AG20443 (cell line): ENCODE measurements at regions not wholly inside any gene's neighbourhood (a gene's known extent, or its start where the extent isn't known, plus 50 kb on each side); places are given as distances from the start of the nearest gene placed in this dataset.

Experiments used
- DNase-seq: peaks from one replicate; pipeline ENCODE4 v3.0.0; 2012; ENCODE audit warnings: low spot score, mixed read lengths

- no peak for DNase-seq
Observed at GRCh38 chr4:33334416-33334815, 2614.2 kb downstream of the PCDH7 start.

- no peak for DNase-seq
Observed at GRCh38 chr4:33339762-33340161, 2619.6 kb downstream of the PCDH7 start.

GRCh38 chr4:33340168-33340567, 2620.0 kb downstream of the PCDH7 start:
- no peak for DNase-seq

GRCh38 chr4:33349376-33349775, 2629.2 kb downstream of the PCDH7 start:
- DNase-seq: no peak

- no peak for DNase-seq
Observed at GRCh38 chr4:33357121-33357520, 2637.0 kb downstream of the PCDH7 start.

GRCh38 chr4:33369446-33369845, 2649.3 kb downstream of the PCDH7 start:
- DNase-seq: no peak

- no peak for DNase-seq
Observed at GRCh38 chr4:33381816-33382215, 2661.6 kb downstream of the PCDH7 start.

- DNase-seq: no peak
Observed at GRCh38 chr4:33386764-33387163, 2666.6 kb downstream of the PCDH7 start.

- no peak for DNase-seq
Observed at GRCh38 chr4:33390976-33391375, 2670.8 kb downstream of the PCDH7 start.

- no peak for DNase-seq
Observed at GRCh38 chr4:33395731-33396485, 2675.7 kb downstream of the PCDH7 start.

GRCh38 chr4:33400504-33400903, 2680.3 kb downstream of the PCDH7 start:
- DNase-seq: no peak

- no peak for DNase-seq
Observed at GRCh38 chr4:33407496-33407895, 2687.3 kb downstream of the PCDH7 start.

- DNase-seq: no peak
Observed at GRCh38 chr4:33411182-33411581, 2691.0 kb downstream of the PCDH7 start.

- DNase-seq: no peak
Observed at GRCh38 chr4:33421887-33422286, 2701.7 kb downstream of the PCDH7 start.

GRCh38 chr4:33422656-33423055, 2702.5 kb downstream of the PCDH7 start:
- DNase-seq: no peak

- DNase-seq: no peak
Observed at GRCh38 chr4:33425936-33426335, 2705.8 kb downstream of the PCDH7 start.

GRCh38 chr4:33427676-33428075, 2707.5 kb downstream of the PCDH7 start:
- DNase-seq: no peak

GRCh38 chr4:33429971-33430370, 2709.8 kb downstream of the PCDH7 start:
- no peak for DNase-seq

- no peak for DNase-seq
Observed at GRCh38 chr4:33437406-33437805, 2717.2 kb downstream of the PCDH7 start.

GRCh38 chr4:33446953-33447352, 2726.8 kb downstream of the PCDH7 start:
- no peak for DNase-seq

- DNase-seq: no peak
Observed at GRCh38 chr4:33448948-33449347, 2728.8 kb downstream of the PCDH7 start.

GRCh38 chr4:33453436-33453835, 2733.3 kb downstream of the PCDH7 start:
- no peak for DNase-seq

GRCh38 chr4:33453916-33454315, 2733.7 kb downstream of the PCDH7 start:
- no peak for DNase-seq

- no peak for DNase-seq
Observed at GRCh38 chr4:33465565-33465964, 2745.4 kb downstream of the PCDH7 start.
